ENCODE measurements at regions not wholly inside any gene's neighbourhood (a gene's known extent, or its start where the extent isn't known, plus 50 kb on each side); places are given as distances from the start of the nearest gene placed in this dataset.

DNA sequence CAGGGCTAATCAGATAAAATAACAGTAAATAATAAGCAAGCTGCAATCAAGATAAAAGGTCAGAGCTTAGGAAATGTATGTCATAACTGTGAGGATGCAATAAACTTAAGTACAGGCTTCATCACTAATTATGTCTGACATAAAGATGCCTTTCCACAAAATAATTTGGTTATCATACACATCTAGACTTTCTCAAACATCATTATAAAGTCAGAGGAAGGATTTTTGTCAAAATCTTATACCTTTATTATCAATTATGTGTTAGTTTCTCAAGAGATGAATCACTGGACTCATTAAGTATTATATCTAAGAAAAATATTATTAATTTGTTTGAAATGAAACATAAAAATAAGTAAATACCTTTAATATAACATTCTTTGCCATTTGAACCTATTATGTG, 695.4 kb upstream of the INTU start:
- Mint-ChIP-seq H3K9me3 (peaks cover 4% of the 10 kb centered on the region), H3K4me3 (no peak overlapping the region), H3K4me1 (no peaks in the 10 kb centered on the region), H3K36me3 (no peaks in the 10 kb centered on the region), H3K27ac (no peak overlapping the region), H3K27me3 (no peaks in the 10 kb centered on the region)

- H3K27ac Mint-ChIP-seq: no peak overlapping the region
- H3K9me3 Mint-ChIP-seq: peaks cover 4% of the 10 kb centered on the region
- no peaks in the 10 kb centered on the region for H3K27me3 Mint-ChIP-seq
- no peaks in the 10 kb centered on the region for H3K4me1 Mint-ChIP-seq
- no peaks in the 10 kb centered on the region for H3K36me3 Mint-ChIP-seq
- no peak overlapping the region for H3K4me3 Mint-ChIP-seq
Measured at GRCh38 chr4:126937846-126938422, 694.8 kb upstream of the INTU start.

GRCh38 chr4:126939401-126939800, 693.4 kb upstream of the INTU start:
- Mint-ChIP-seq H3K4me1 (no peaks in the 10 kb centered on the region), H3K36me3 (no peaks in the 10 kb centered on the region), H3K27ac (no peak overlapping the region), H3K27me3 (no peaks in the 10 kb centered on the region), H3K4me3 (no peak overlapping the region), H3K9me3 (peaks cover 4% of the 10 kb centered on the region)

DNA sequence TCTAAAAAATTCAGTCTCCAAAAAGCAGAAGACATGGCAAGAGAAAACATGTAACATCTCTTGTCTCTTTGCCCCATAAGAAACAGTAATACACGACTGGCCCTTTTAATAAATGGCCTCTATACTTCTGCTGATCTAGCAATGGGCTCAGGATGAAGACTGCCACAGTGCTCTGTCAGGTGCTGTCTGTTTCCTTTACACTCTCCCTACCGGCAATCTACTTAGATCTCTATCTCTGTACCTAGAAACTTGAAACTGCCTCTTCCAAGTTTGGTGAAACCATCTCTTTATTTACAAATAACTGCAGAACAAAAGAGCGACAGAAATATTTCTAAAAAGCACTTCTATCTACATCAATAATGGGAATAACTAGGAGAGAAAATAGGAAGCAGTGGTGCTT, 685.2 kb upstream of the INTU start:
- Mint-ChIP-seq H3K27me3 (no peaks in the 10 kb centered on the region), H3K36me3 (no peaks in the 10 kb centered on the region), H3K4me1 (no peaks in the 10 kb centered on the region), H3K4me3 (no peak overlapping the region), H3K27ac (no peak overlapping the region), H3K9me3 (peaks cover 13% of the 10 kb centered on the region)

- H3K36me3 Mint-ChIP-seq: no peaks in the 10 kb centered on the region
- H3K27me3 Mint-ChIP-seq: no peaks in the 10 kb centered on the region
- H3K27ac Mint-ChIP-seq: no peak overlapping the region
- no peak overlapping the region for H3K4me3 Mint-ChIP-seq
- peaks cover 6% of the 10 kb centered on the region for H3K9me3 Mint-ChIP-seq
- no peaks in the 10 kb centered on the region for H3K4me1 Mint-ChIP-seq
Measured at GRCh38 chr4:126954537-126955291, 678.0 kb upstream of the INTU start.

DNA sequence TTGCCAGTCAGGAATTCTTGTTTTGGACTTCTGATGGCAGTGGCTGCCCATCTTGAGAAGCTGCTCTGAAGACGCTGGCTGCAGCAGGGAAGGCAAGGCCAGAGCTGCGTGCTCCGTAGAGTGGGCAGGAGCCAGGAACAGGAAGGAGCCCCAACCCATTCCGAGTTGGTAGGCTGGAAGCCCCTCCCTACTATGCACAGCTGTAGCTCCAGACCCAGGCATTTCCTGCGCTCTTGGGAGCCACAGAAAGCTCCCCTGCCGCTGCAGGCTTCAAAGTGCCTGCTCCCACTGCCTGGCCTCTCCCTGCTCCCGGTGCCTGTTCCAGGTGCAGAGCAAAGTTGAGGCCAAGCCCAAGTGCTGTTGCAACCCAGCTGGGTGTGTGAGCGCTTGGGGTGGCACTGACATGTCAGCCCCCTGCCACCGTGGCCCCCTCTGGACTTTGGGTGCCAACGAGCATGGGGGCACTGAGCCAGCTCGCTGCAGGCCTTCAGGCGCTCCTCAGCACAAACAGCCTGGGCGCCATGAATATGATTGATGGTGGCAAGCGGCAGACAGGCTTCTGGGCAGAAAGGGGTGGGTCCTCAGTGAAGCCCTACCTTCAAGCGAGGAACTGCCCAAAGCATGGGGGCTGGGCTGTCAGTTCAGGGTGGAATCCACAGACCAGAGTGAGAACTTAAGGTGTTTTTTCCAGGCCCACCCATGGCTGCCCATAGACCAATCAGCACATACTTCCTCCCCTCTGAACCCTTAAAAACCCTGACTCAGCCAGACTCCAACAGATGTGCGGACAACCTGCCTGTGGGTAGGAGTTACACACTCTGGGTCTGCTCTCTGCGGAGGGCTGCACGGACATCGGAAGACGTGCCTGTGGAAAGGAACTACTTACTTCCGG, 677.2 kb upstream of the INTU start:
- Mint-ChIP-seq H3K27ac (no peak overlapping the region), H3K4me3 (no peak overlapping the region), H3K36me3 (no peaks in the 10 kb centered on the region), H3K9me3 (no peaks in the 10 kb centered on the region), H3K27me3 (no peaks in the 10 kb centered on the region), H3K4me1 (no peaks in the 10 kb centered on the region)

GRCh38 chr4:126956184-126956897, 676.4 kb upstream of the INTU start:
- no peak overlapping the region for H3K4me3 Mint-ChIP-seq
- H3K4me1 Mint-ChIP-seq: no peaks in the 10 kb centered on the region
- H3K27ac Mint-ChIP-seq: no peak overlapping the region

DNA sequence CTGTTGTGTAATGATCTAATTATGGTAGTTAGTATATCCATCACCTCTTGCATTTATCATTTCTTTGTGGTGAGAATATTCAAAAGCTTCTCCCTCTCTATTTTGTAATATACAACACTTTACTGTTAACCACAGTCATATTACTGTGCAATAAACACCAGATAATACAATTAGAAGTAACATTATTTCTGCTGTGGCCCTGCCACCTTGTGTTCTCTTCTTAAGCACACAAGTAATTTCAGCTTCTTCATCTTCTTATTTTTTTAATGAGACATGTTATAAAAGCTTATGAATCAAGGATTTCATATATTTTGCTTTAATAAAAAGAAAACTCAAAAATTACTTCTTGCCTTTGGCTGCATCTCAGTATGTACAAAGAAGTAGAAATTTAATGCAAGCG, 675.2 kb upstream of the INTU start:
- no peaks in the 10 kb centered on the region for H3K27me3 Mint-ChIP-seq
- H3K4me1 Mint-ChIP-seq: no peaks in the 10 kb centered on the region
- H3K27ac Mint-ChIP-seq: no peak overlapping the region
- no peaks in the 10 kb centered on the region for H3K36me3 Mint-ChIP-seq
- H3K4me3 Mint-ChIP-seq: no peak overlapping the region
- H3K9me3 Mint-ChIP-seq: no peaks in the 10 kb centered on the region

More at GRCh38 chr4:126956184-126956897, 676.4 kb upstream of the INTU start:
- Mint-ChIP-seq H3K9me3 (no peaks in the 10 kb centered on the region), H3K27me3 (no peaks in the 10 kb centered on the region), H3K36me3 (no peaks in the 10 kb centered on the region)

DNA sequence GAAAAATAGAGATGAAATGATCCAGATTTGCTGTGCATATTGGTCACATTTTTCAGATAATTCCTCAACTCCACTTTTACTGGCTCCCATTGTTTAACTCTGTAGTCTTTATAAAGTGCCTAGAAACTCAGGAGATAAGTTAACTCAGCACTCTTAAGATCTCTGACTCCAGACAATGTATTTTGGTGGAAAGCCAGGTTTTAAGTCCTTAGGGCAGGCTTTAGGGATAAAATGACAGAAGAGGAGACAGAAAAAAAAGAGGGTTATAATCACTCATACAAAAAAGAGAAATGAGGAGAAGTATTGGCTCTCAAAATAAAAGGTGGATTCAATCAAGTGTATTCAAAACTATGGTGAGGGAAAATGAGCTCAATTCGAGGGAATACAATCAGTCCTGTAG, 674.8 kb upstream of the INTU start:
- H3K9me3 Mint-ChIP-seq: no peaks in the 10 kb centered on the region

GRCh38 chr4:126958482-126958881, 674.3 kb upstream of the INTU start:
- H3K27me3 Mint-ChIP-seq: no peaks in the 10 kb centered on the region
- H3K9me3 Mint-ChIP-seq: no peaks in the 10 kb centered on the region
- no peaks in the 10 kb centered on the region for H3K36me3 Mint-ChIP-seq
- no peak overlapping the region for H3K27ac Mint-ChIP-seq
- H3K4me3 Mint-ChIP-seq: no peak overlapping the region
- no peaks in the 10 kb centered on the region for H3K4me1 Mint-ChIP-seq

More for the DNA sequence above, 674.8 kb upstream of the INTU start:
- H3K4me1 Mint-ChIP-seq: no peaks in the 10 kb centered on the region
- no peak overlapping the region for H3K4me3 Mint-ChIP-seq
- H3K27me3 Mint-ChIP-seq: no peaks in the 10 kb centered on the region
- H3K27ac Mint-ChIP-seq: no peak overlapping the region
- no peaks in the 10 kb centered on the region for H3K36me3 Mint-ChIP-seq

GRCh38 chr4:126959056-126959745, 673.6 kb upstream of the INTU start:
- no peaks in the 10 kb centered on the region for H3K9me3 Mint-ChIP-seq
- H3K36me3 Mint-ChIP-seq: no peaks in the 10 kb centered on the region
- H3K27ac Mint-ChIP-seq: no peak overlapping the region
- H3K4me1 Mint-ChIP-seq: no peaks in the 10 kb centered on the region
- no peaks in the 10 kb centered on the region for H3K27me3 Mint-ChIP-seq
- no peak overlapping the region for H3K4me3 Mint-ChIP-seq

GRCh38 chr4:126960760-126961159, 672.0 kb upstream of the INTU start:
- Mint-ChIP-seq H3K36me3 (no peaks in the 10 kb centered on the region), H3K9me3 (no peaks in the 10 kb centered on the region), H3K4me3 (no peak overlapping the region), H3K4me1 (no peaks in the 10 kb centered on the region), H3K27ac (no peak overlapping the region), H3K27me3 (no peaks in the 10 kb centered on the region)

GRCh38 chr4:126961661-126962060, 671.1 kb upstream of the INTU start:
- Mint-ChIP-seq H3K4me1 (no peaks in the 10 kb centered on the region), H3K27me3 (no peaks in the 10 kb centered on the region), H3K9me3 (no peaks in the 10 kb centered on the region), H3K36me3 (no peaks in the 10 kb centered on the region), H3K27ac (no peak overlapping the region), H3K4me3 (no peak overlapping the region)

DNA sequence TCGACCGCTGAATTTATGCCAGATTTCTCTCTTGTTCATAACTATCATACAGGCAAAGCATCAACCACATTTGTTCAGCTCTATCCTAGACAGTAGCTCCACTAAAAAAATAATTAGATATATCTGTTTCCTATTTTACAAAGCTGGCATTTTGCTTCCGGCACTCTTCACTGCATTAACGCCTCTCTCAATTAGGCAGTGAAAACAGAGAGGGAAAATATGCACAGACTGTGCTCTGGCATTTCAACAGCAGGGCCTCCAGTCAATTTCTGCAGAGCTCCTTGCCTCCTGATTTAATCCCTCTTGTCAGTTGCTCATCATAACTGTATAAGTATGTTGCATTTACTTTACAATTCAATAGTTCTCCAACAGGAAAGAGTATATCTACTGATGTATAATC, 666.9 kb upstream of the INTU start:
- no peaks in the 10 kb centered on the region for H3K36me3 Mint-ChIP-seq
- no peak overlapping the region for H3K27ac Mint-ChIP-seq
- H3K27me3 Mint-ChIP-seq: no peaks in the 10 kb centered on the region
- H3K4me3 Mint-ChIP-seq: no peak overlapping the region
- H3K9me3 Mint-ChIP-seq: no peaks in the 10 kb centered on the region
- H3K4me1 Mint-ChIP-seq: no peaks in the 10 kb centered on the region

Measured in activated naive CD4-positive, alpha-beta T cell treated with anti-CD3 and anti-CD28 coated beads, Interleukin-2, amount 50 U/mL, for 24 hours (primary cell).